MCF 10A (cell line): ENCODE measurements at regions not wholly inside any gene's neighbourhood (a gene's known extent, or its start where the extent isn't known, plus 50 kb on each side); places are given as distances from the start of the nearest gene placed in this dataset.
"Not testable (repeated sequence)": the region's sequence is repeated elsewhere in the genome, so short reads cannot be mapped to it uniquely, and the experiment has no call there.

ENCODE experiments used
- BruUV-seq: library from RNA; stranded (reverse); fragments of 400-500 nt; replicated peaks from 2 replicates; lab custom pipeline; 2021; lab: Mats Ljungman, UMichigan
- CTCF ChIA-PET: fragments of 300-600 bp; sonication (Branson Sonifier 250); formaldehyde crosslinking; extraction: SDS; loops from one replicate; lab custom pipeline; 2021; ENCODE audit warnings: antibody characterized with exemption, inconsistent platforms; lab: Yijun Ruan, JAX
- POLR2A ChIA-PET: fragments of 300-600, 350-650 bp; sonication (Branson Sonifier 250); formaldehyde crosslinking; extraction: SDS; loops from one replicate; lab custom pipeline; 2020; ENCODE audit warnings: antibody characterized with exemption, inconsistent platforms; lab: Yijun Ruan, JAX
- DNase-seq: peaks from one replicate; pipeline ENCODE4 v3.0.0-alpha.2; 2018; ENCODE audit not compliant: unreplicated experiment
- H3K27ac Mint-ChIP-seq: one replicate; pipeline ENCODE4 v1.8.0; 2022; ENCODE audit warnings: mild to moderate bottlenecking, low read depth, mixed read lengths; ENCODE audit not compliant: unreplicated experiment
- H3K27me3 Mint-ChIP-seq: one replicate; pipeline ENCODE4 v1.8.0; 2022; ENCODE audit warnings: mixed read lengths; ENCODE audit not compliant: insufficient read depth, unreplicated experiment
- H3K36me3 Mint-ChIP-seq: one replicate; pipeline ENCODE4 v1.8.0; 2022; ENCODE audit warnings: mild to moderate bottlenecking, moderate library complexity, mixed read lengths; ENCODE audit not compliant: insufficient read depth, unreplicated experiment
- H3K4me1 Mint-ChIP-seq: one replicate; pipeline ENCODE4 v1.8.0; 2022; ENCODE audit warnings: mixed read lengths; ENCODE audit not compliant: insufficient read depth, unreplicated experiment
- H3K4me3 Mint-ChIP-seq: one replicate; pipeline ENCODE4 v1.8.0; 2022; ENCODE audit warnings: mild to moderate bottlenecking, moderate library complexity, mixed read lengths; ENCODE audit not compliant: unreplicated experiment
- H3K9me3 Mint-ChIP-seq: one replicate; pipeline ENCODE4 v1.8.0; 2022; ENCODE audit warnings: mixed read lengths; ENCODE audit not compliant: unreplicated experiment
- CTCF ChIP-seq: fragments of 200-600 bp; IDR thresholded peaks from one replicate; pipeline ENCODE4 v1.8.0; 2022; ENCODE audit warnings: antibody characterized with exemption, mild to moderate bottlenecking; ENCODE audit not compliant: unreplicated experiment
- intact Hi-C: fragments of 100-400 bp; cut with micrococcal nuclease; formaldehyde crosslinking; loops from 2 replicates; pipeline ENCODE4 v1.14.1; 2022

DNA sequence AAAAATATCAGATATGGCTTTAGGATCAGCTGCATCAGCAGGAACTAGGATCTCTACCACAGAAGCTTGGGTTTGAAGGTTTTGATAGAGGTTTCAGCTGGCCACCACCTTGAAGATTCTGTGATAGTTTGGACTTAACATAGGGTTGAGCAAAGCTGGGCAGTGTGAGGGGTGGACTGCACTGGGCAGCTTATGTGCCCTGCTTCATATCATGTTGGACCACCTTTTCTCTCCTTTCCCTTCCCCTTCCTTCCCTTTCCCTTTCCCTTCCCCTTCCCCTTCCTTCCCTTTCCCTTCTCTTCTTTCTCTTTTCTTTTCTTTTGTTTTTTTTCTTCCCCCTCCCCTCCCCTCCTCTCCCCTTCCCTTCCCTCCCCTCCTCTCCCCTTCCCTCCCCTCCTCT, 196.3 kb upstream of the CXCR4 start:
- Mint-ChIP-seq H3K9me3 (no peaks in the 10 kb centered on the region), H3K4me3 (no peak overlapping the region), H3K36me3 (no peaks in the 10 kb centered on the region), H3K27ac (no peak overlapping the region), H3K4me1 (no peaks in the 10 kb centered on the region), H3K27me3 (no peaks in the 10 kb centered on the region)
- no TSS peak for BruUV-seq
- CTCF ChIA-PET, result interaction anchor here (0.6 to 0.7 kb wide), 3 partner anchors 70 to 438 kb away, joined by 3 read pairs; partner anchors contain the start of gene MCM6
- intact Hi-C loops, result no loop called here
- DNase-seq, result no peak
- POLR2A ChIA-PET, result no interaction called here
- TF ChIP-seq CTCF, result no peak

DNA sequence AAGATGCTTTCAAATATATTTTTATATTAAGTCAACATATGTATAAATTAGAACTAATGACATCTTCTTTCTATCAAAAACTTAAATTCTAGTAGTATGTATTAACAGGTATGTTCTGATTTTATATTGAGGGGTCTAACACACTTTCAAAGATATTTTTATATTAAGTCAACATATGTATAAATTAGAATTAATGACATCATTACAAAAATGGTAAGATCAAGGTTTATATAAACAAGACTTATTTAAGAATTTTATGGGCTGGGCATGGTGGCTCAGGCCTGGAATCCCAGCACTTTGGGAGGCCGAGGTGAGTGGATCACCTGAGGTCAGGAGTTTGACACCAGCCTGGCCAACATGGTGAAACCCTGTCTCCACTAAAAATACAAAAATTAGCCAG, 194.6 kb upstream of the CXCR4 start:
- DNase-seq, H3K27me3 Mint-ChIP-seq, intact Hi-C loops, CTCF ChIA-PET, H3K4me3 Mint-ChIP-seq, H3K9me3 Mint-ChIP-seq, H3K36me3 Mint-ChIP-seq, BruUV-seq, H3K27ac Mint-ChIP-seq, H3K4me1 Mint-ChIP-seq: not testable (repeated sequence)
- POLR2A ChIA-PET, result interaction anchor here (0.8 kb wide), 1 partner anchor 60 kb away, joined by 4 read pairs; no protein-coding TSS in a partner anchor

DNA sequence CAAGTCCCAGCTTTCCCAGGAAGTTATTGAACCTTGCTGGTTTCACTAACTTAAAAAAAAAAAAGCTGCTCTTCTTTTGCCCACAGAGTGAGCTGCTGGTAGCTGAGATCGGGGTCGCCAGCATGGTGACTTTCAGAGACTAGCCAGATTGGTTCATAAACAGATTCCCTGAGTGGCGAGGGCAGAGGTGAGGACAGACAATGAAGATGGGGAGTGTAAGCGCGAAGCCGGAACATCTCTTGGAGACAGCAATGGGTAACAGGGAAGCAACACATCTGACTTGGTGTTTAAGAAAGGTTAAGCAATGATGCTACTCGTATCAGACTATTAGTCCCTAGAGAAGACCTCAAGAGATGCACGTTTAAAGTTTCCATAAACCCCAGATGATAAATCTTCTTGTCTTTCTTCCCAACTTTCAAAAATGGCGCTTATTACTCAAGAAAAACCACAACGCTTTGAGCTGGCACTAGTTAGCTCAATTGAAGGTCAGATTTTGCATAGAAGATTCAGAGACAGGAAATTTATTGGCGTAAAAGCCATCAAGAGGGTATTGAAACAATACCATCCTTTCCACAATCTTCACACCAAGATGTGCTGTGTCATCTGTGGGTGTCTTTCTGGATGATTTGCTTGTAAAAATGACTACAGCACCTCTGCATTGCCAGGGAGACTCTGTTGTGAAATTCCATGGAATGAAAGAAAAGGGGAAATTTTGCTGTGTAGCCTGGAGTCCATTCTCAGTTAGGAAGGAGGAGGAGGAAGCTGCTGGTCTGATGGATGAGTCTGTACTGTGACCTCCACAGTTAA, 193.1 kb upstream of the CXCR4 start:
- Mint-ChIP-seq H3K4me1 (no peaks in the 10 kb centered on the region), H3K36me3 (no peaks in the 10 kb centered on the region), H3K27ac (no peak overlapping the region), H3K27me3 (no peaks in the 10 kb centered on the region), H3K4me3 (no peak overlapping the region), H3K9me3 (no peaks in the 10 kb centered on the region)
- POLR2A ChIA-PET, result no interaction called here
- CTCF ChIA-PET, result no interaction called here
- TF ChIP-seq CTCF, result no peak
- peak; percentile 5 for DNase-seq
- BruUV-seq, result no TSS peak
- intact Hi-C loops, result no loop called here

- no peak for TF ChIP-seq CTCF
- no peaks in the 10 kb centered on the region for H3K36me3 Mint-ChIP-seq
- ChIA-PET POLR2A (no interaction called here), CTCF (no interaction called here)
- H3K27ac Mint-ChIP-seq, result no peak overlapping the region
- H3K4me1 Mint-ChIP-seq, result no peaks in the 10 kb centered on the region
- no peaks in the 10 kb centered on the region for H3K9me3 Mint-ChIP-seq
- H3K4me3 Mint-ChIP-seq, result no peak overlapping the region
- no TSS peak for BruUV-seq
- intact Hi-C loops, result no loop called here
- no peak for DNase-seq
- H3K27me3 Mint-ChIP-seq, result no peaks in the 10 kb centered on the region
Measured at GRCh38 chr2:136310005-136310495, 192.1 kb upstream of the CXCR4 start.
